ENCODE measurements at regions not wholly inside any gene's neighbourhood (a gene's known extent, or its start where the extent isn't known, plus 50 kb on each side); places are given as distances from the start of the nearest gene placed in this dataset.

GRCh38 chr13:90414691-90415596 lies 932.5 kb upstream of the MIR17HG start (continued):
- TF ChIP-seq ZNF518B (CRISPR knock-in tag; IDR thresholded peaks at IDR 0.05) (no peak), DMBX1 (CRISPR knock-in tag; IDR thresholded peaks at IDR 0.05; ENCODE audit: borderline replicate concordance) (0 out of 2 replicates have a peak, but pooled peaks have one; percentile 24), GMEB1 (CRISPR knock-in tag; IDR thresholded peaks at IDR 0.05) (no peak), ZNF449 (CRISPR knock-in tag; IDR thresholded peaks at IDR 0.05) (no peak), BCOR (IDR thresholded peaks at IDR 0.05) (no peak), MED1 (CRISPR knock-in tag; IDR thresholded peaks at IDR 0.05; ENCODE audit: borderline replicate concordance) (no peak), ID3 (CRISPR knock-in tag; IDR thresholded peaks at IDR 0.05) (0 out of 2 replicates have a peak, but pooled peaks have one; percentile 19), ID3 (tag; IDR thresholded peaks at IDR 0.05) (no peak)

All from K562 (cell line).